Activated CD8-positive, alpha-beta memory T cell treated with anti-CD3 and anti-CD28 coated beads for 48 hours (primary cell): ENCODE measurements at regions not wholly inside any gene's neighbourhood (a gene's known extent, or its start where the extent isn't known, plus 50 kb on each side); places are given as distances from the start of the nearest gene placed in this dataset.

Experiments
- DNase-seq, 3 experiments: peaks; one replicate each; pipeline ENCODE4 v3.0.0-alpha.2; 2020; ENCODE audit warnings: low read depth in 2 of 3, low spot score in 2 of 3

- DNase-seq: no peak
Observed at GRCh38 chr2:122216071-122216470, 460.6 kb downstream of the TSN start.

GRCh38 chr2:122216901-122217300 is 461.4 kb downstream of the TSN start:
- DNase-seq: no peak

- no peak for DNase-seq
Observed at GRCh38 chr2:122218596-122218995, 463.1 kb downstream of the TSN start.

GRCh38 chr2:122219504-122219903 is 464.1 kb downstream of the TSN start:
- no peak for DNase-seq

- DNase-seq: no peak
Observed at GRCh38 chr2:122221665-122222064, 466.2 kb downstream of the TSN start.

GRCh38 chr2:122231296-122231695 is 475.8 kb downstream of the TSN start:
- DNase-seq: no peak

- no peak for DNase-seq
Observed at GRCh38 chr2:122233372-122233771, 477.9 kb downstream of the TSN start.

- no peak for DNase-seq
Observed at GRCh38 chr2:122236152-122236874, 480.9 kb downstream of the TSN start.

GRCh38 chr2:122236925-122237324 is 481.5 kb downstream of the TSN start:
- DNase-seq: no peak

- no peak for DNase-seq
Observed at GRCh38 chr2:122237450-122237849, 482.0 kb downstream of the TSN start.

GRCh38 chr2:122238006-122238559 is 482.6 kb downstream of the TSN start:
- DNase-seq: no peak

- no peak for DNase-seq
Observed at GRCh38 chr2:122239440-122239839, 484.0 kb downstream of the TSN start.

GRCh38 chr2:122244598-122245229 is 489.3 kb downstream of the TSN start:
- DNase-seq: no peak

GRCh38 chr2:122249673-122250072 is 494.2 kb downstream of the TSN start:
- no peak for DNase-seq

GRCh38 chr2:122251158-122251557 is 495.7 kb downstream of the TSN start:
- no peak for DNase-seq

GRCh38 chr2:122251566-122251965 is 496.1 kb downstream of the TSN start:
- no peak for DNase-seq

- DNase-seq: no peak
Observed at GRCh38 chr2:122255924-122256323, 500.5 kb downstream of the TSN start.

GRCh38 chr2:122261911-122262310 is 506.5 kb downstream of the TSN start:
- DNase-seq: no peak

- DNase-seq: no peak
Observed at GRCh38 chr2:122263746-122264145, 508.3 kb downstream of the TSN start.

GRCh38 chr2:122266636-122267035 is 511.2 kb downstream of the TSN start:
- no peak for DNase-seq

- no peak for DNase-seq
Observed at GRCh38 chr2:122267947-122268346, 512.5 kb downstream of the TSN start.

- no peak for DNase-seq
Observed at GRCh38 chr2:122273785-122274419, 518.5 kb downstream of the TSN start.
